Progenitor cell of endocrine pancreas (in vitro differentiated cells): ENCODE measurements at regions not wholly inside any gene's neighbourhood (a gene's known extent, or its start where the extent isn't known, plus 50 kb on each side); places are given as distances from the start of the nearest gene placed in this dataset.

Source experiments
- DNase-seq: peaks from one replicate; pipeline ENCODE4 v3.0.0; 2021; ENCODE audit warnings: low spot score; ENCODE audit not compliant: unreplicated experiment
- H3K27ac Mint-ChIP-seq: 2 replicates; pipeline ENCODE4 v1.8.0; 2021; ENCODE audit warnings: mild to moderate bottlenecking, moderate library complexity, mixed read lengths
- H3K27me3 Mint-ChIP-seq: 2 replicates; pipeline ENCODE4 v1.8.0; 2021; ENCODE audit warnings: mixed read lengths
- H3K36me3 Mint-ChIP-seq: 2 replicates; pipeline ENCODE4 v1.8.0; 2022; ENCODE audit warnings: mixed read lengths; ENCODE audit not compliant: insufficient read depth
- H3K4me1 Mint-ChIP-seq: 2 replicates; pipeline ENCODE4 v1.8.0; 2021; ENCODE audit warnings: low read depth, mixed read lengths
- H3K4me3 Mint-ChIP-seq: 2 replicates; pipeline ENCODE4 v1.8.0; 2021; ENCODE audit warnings: low read depth, mild to moderate bottlenecking, moderate library complexity, mixed read lengths
- H3K9me3 Mint-ChIP-seq: 2 replicates; pipeline ENCODE4 v1.8.0; 2021; ENCODE audit warnings: low read depth, mixed read lengths
- TF ChIP-seq, protein P1 (sequence below): fragments of 200-600 bp; sonication (generic); IDR thresholded peaks from one replicate; pipeline ENCODE4 v1.5.0; 2021; ENCODE audit warnings: antibody characterized with exemption, mild to moderate bottlenecking; ENCODE audit not compliant: unreplicated experiment

DNA sequence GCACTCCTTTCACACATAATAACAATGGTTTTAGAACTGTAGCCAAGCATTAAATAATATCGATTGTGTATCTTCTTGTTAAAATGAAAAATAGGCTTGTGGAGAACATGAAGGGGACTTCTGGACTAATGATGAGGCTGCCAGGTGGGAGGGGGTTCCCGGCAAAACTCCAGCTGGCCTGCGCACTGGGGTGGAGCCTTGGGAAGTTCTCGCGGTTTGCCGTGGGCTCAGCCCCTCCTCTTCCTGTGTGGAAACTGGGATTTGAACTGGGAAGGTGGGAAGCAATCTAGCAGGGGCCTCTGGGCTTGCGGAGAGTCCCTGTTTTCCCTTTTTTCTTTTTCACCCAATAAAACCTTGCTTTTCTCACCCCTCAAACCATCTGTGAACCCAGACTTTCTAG, 113.7 kb upstream of the SLITRK1 start:
- no peaks in the 10 kb centered on the region for H3K27me3 Mint-ChIP-seq
- TF ChIP-seq, protein P1, sequence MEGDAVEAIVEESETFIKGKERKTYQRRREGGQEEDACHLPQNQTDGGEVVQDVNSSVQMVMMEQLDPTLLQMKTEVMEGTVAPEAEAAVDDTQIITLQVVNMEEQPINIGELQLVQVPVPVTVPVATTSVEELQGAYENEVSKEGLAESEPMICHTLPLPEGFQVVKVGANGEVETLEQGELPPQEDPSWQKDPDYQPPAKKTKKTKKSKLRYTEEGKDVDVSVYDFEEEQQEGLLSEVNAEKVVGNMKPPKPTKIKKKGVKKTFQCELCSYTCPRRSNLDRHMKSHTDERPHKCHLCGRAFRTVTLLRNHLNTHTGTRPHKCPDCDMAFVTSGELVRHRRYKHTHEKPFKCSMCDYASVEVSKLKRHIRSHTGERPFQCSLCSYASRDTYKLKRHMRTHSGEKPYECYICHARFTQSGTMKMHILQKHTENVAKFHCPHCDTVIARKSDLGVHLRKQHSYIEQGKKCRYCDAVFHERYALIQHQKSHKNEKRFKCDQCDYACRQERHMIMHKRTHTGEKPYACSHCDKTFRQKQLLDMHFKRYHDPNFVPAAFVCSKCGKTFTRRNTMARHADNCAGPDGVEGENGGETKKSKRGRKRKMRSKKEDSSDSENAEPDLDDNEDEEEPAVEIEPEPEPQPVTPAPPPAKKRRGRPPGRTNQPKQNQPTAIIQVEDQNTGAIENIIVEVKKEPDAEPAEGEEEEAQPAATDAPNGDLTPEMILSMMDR = no peak
- no peaks in the 10 kb centered on the region for H3K4me1 Mint-ChIP-seq
- no peak for DNase-seq
- H3K27ac Mint-ChIP-seq = no peak overlapping the region
- H3K36me3 Mint-ChIP-seq = no peaks in the 10 kb centered on the region
- H3K4me3 Mint-ChIP-seq = no peak overlapping the region
- no peaks in the 10 kb centered on the region for H3K9me3 Mint-ChIP-seq

DNA sequence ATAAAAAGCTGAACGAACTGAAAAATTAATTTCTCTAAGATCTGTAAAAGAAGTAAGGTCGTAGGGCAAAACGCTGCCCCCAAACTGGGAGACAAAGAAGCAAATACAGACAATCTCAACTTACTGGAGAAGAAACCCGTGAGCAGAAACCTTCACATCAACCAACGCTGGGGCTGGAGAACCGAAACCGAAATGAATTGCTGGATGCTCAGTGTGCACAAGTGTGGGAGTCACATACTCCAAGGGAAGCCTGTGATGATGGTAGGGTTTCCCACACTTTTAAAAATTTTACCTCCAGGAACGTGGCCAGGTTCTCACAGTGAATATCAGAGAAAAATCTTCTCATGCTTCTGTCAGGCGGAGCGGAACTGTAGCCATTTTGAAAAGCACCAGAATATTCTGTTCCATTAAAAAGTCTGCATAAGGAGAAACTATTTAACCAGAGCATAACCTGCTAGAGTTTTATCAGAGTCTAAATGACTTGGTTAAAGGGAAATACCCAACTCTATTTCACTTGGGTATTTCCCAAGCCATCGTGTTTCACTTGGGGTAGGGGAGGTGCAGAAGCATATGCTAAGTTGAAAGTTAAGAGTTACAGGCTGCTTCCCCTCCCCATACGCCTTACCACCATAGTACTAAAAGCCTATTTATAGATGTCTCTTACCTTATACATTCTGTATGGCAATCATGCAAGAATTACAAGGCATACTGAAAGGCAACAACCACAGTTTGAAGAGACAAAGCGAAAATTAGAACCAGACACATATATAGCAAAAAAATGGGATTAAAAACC, 110.5 kb upstream of the SLITRK1 start:
- Mint-ChIP-seq H3K36me3 (no peaks in the 10 kb centered on the region), H3K9me3 (no peaks in the 10 kb centered on the region), H3K4me1 (no peaks in the 10 kb centered on the region), H3K27me3 (no peaks in the 10 kb centered on the region), H3K4me3 (no peak overlapping the region), H3K27ac (no peak overlapping the region)
- DNase-seq = no peak
- TF ChIP-seq, protein P1 = no peak

DNA sequence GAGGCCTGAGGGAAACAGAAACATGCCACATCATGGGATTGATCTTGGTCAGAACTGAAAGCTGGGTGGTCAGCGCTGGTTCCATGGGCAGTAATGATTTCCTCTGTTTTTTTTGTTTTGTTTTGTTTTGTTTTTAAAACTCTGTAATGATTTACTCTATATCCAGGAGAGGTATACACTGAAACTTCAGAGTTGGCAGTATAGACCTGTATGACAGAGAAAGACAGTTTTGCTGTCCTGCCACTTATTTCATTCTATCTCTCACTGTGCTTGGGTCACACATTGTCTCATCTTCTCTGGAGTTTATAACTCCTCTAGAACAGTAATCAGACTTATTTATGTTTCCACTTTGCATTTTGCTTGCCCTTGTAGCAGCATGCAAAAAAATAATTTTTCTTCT, 105.1 kb upstream of the SLITRK1 start:
- Mint-ChIP-seq H3K4me1 (peaks cover 3% of the 10 kb centered on the region), H3K27ac (no peak overlapping the region), H3K4me3 (no peak overlapping the region)

DNA sequence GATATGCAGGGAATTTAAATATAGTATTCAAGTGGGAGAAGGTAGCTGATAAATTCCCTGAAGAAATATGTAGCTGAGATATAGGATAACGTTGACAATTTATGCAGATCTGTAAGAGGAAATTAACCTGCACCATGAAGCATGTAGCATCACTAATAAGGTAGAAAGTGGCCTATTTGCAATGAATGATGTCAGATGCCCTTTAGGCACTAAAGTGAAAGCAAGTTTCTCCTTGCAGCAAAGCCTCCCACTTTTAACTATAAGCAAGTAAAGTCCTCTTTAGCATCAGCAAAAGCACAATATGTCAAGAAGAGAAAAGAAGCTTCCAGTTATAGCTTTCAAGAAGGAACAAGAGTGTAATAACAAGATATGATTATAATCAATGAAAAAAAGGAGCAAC, 102.5 kb upstream of the SLITRK1 start:
- no peaks in the 10 kb centered on the region for H3K36me3 Mint-ChIP-seq
- DNase-seq = no peak
- H3K4me3 Mint-ChIP-seq = no peak overlapping the region
- peaks cover 3% of the 10 kb centered on the region for H3K4me1 Mint-ChIP-seq
- no peaks in the 10 kb centered on the region for H3K9me3 Mint-ChIP-seq
- TF ChIP-seq, protein P1 = no peak
- no peak overlapping the region for H3K27ac Mint-ChIP-seq
- no peaks in the 10 kb centered on the region for H3K27me3 Mint-ChIP-seq

More for the DNA sequence above, 105.1 kb upstream of the SLITRK1 start:
- H3K27me3 Mint-ChIP-seq = no peaks in the 10 kb centered on the region
- no peaks in the 10 kb centered on the region for H3K9me3 Mint-ChIP-seq
- H3K36me3 Mint-ChIP-seq = no peaks in the 10 kb centered on the region
- TF ChIP-seq, protein P1 = no peak
- no peak for DNase-seq

DNA sequence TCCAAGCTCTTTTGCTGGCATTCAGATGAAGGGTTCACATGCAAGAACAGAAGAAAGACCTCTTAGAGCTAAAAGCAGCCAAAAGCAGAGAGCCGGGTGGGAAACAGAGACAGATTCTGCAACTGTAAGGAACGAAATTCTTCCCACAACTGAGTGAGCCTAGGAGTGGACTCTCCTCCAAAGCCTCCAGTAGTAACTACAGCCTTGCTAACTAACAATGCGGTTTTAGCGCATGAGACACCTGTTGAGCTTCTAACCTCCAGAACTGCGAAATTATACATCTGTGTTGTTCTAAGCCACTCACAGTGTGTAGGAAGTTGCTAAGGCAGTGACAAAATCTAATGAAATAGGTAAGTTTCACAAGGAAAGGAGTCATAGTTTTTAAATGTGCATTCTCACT, 98.1 kb upstream of the SLITRK1 start:
- Mint-ChIP-seq H3K27ac (no peak overlapping the region), H3K27me3 (no peaks in the 10 kb centered on the region)

More for the DNA sequence above, 98.1 kb upstream of the SLITRK1 start:
- TF ChIP-seq, protein P1 = no peak
- Mint-ChIP-seq H3K4me1 (no peaks in the 10 kb centered on the region), H3K36me3 (no peaks in the 10 kb centered on the region), H3K9me3 (no peaks in the 10 kb centered on the region), H3K4me3 (no peak overlapping the region)
- no peak for DNase-seq
